ENCODE measurements at regions not wholly inside any gene's neighbourhood (a gene's known extent, or its start where the extent isn't known, plus 50 kb on each side); places are given as distances from the start of the nearest gene placed in this dataset.
A peak's percentile ranks its signal among the peaks of the same experiment; 100 is the strongest.

DNA sequence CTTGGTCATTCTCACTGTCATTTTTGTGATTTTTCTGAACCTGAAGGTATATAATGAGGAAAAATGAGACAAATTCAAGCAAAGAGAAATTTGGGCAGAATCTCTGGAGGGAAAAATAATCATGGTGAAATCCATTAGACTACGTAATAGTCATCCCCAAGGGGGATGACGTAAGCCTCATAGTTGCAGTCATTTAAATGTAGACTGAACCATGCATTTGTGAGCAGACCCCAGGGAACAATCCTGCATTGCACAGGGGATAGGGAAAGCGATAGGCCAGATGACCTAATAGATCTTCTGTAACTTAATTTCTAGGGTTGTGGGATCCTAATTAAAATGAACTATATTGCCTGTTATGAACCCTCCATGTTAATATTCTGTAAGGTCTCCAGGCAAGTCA is 167.4 kb upstream of the C1orf21 start:
- DNase-seq: no peak

DNA sequence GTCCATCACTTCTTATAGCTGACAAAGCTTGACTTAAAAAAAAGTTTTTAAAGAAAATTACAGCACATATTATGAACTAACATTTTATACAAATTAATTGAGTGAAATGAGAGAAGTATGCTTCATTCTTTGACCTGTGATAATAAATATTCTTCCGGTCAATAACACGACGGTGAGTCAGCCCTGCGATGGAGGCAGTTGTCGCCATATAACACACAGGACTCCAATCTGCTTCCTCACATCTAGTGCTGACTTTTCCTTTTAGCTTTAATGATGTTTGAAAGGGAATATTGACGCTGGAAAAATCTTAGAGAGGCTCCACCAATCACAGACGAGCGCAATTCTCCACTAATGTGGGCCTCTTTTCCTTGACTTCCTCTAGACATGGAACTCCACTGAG is 166.9 kb upstream of the C1orf21 start:
- peak; percentile 11 for DNase-seq

DNA sequence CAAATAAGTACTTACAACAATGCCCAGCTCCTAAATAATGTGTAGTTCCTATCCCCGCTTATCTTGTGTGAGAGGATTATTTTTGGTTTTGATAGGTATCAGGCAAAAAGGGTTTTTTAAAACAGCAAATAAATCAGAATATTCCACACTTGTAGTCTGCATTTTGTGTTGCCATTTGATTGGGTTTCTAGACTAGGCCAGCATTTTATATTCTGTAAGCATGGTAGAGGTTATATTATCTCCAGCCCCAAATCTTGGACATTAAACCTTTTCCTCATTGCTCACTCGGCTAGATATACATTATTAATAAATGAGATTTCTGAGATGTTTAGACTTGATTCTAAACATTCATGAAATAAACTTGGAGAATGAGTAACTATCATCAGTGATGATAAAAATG is 165.7 kb upstream of the C1orf21 start:
- no peak for DNase-seq

GRCh38 chr1:184222652-184223052 is 164.2 kb upstream of the C1orf21 start:
- peak; percentile 72 for DNase-seq

GRCh38 chr1:184223216-184223615 is 163.6 kb upstream of the C1orf21 start:
- DNase-seq: no peak

DNA sequence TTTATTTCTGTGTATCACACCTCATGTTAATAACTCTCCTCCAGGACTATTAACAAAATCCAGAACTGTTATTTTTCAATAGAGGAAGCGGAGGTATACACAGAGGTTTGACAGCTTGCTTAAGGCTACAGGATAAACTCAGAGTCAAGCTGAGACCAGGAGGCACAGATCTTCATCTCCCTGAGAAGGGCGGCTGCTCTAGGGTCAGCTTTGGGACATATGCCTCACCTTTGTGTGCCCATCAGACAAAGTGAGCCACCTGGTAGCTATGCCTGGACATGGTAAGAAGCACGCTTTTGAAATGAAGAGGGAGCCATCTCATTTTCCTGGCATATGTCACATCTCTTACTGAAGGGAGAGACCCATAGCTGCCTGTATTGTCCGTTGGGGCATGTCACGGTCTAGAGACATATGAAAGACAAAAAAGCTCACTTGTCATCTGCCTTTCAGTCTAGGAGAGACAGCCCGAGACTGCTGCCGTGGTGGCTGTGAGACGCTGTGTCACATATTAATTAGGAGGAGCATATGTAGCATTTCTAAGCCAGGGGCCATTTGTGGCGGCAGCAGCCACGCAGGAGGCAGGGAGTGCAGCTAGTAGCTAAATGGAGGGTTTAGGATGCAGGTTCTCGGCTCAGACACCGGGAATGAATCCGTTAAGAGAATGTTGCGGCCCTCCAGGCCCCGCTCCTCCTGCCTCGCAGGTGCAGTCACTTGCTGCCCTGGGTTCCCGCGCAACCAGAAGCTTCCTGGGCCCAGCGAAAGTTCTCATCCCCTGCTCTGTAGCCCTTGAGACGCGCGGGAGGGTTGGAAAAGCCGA is 161.3 kb upstream of the C1orf21 start:
- DNase-seq: no peak

- no peak for DNase-seq
Measured at GRCh38 chr1:184226100-184226487, 160.7 kb upstream of the C1orf21 start.

DNA sequence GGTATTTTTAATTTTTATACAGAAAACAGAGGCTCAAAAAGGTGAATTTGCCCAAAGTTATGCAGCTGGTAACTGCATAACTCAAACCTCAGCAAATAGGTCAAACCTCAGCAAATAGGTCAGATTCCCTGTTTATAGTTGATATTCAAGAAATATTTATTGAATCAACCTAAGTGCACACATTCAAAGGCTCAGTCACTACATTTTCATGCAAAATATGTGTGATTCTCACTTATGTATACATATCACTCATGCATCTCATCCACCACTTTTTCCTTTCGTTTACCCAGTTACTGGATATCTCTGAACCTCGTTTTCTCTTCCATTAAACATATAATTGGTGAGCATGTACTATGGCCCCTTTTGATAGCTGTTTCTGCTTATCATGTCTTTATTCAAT is 158.3 kb upstream of the C1orf21 start:
- no peak for DNase-seq

DNA sequence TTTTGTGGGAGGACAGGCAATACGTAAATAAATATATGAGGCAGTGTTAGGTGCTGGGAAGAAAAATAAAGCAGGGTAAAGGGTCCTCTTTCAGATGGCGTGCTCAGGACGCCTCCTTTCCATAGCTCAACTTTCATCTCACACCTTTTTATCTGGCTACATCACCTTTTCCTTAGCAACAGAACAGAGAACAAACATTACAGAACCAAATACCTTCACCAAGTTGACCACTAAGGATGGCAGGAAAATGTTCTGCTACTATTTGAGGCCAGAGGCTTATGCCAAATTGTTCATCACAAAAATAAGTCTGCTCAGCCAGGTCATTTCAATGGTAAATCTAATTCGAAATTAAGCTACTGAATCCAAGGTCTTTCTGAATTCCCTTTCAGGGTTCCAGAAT is 149.2 kb upstream of the C1orf21 start:
- no peak for DNase-seq

GRCh38 chr1:184241446-184241845 is 145.4 kb upstream of the C1orf21 start:
- no peak for DNase-seq

- peak; percentile 32 for DNase-seq
Measured at GRCh38 chr1:184242507-184242943, 144.3 kb upstream of the C1orf21 start.

- no peak for DNase-seq
Measured at GRCh38 chr1:184244962-184245361, 141.9 kb upstream of the C1orf21 start.

GRCh38 chr1:184247671-184248070 is 139.2 kb upstream of the C1orf21 start:
- no peak for DNase-seq

DNA sequence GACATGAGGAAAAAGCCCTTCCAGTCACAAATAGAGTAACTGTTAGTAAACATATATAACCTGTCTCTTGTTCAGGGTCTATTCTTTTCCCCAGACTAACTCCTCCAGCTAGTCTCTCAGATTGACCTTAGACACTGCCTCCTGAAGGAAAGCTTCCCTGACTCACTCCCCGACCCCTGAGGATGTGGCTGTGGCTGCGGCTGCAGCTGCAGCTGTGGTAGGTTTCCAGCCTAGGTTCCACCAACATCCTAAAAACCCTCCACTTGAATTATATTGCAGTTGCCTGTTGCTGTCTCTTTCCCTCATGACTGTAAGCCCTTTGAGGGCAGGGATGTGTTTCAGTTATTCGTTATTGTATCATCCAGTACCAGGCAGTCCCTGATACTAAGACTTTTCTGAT is 132.9 kb upstream of the C1orf21 start:
- no peak for DNase-seq

DNA sequence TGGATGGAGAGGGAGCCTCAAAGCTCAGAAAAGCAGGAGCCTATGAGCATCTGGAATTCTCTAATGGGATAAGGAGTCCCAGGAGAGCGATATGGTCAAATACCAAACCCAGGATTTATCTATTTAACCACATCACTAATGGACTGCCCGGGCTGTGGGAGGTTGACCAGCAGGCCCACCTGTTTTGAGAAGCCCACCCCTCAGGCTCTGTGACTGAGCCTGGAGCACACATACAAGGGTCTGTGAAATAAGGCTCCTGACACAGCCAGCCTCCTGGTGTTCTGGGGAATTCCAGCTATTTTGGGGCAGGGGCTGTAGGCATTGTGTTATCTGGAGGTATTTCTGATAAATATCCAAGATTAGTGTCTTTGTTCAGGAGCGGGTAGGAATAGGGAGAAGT is 132.0 kb upstream of the C1orf21 start:
- DNase-seq: no peak

DNA sequence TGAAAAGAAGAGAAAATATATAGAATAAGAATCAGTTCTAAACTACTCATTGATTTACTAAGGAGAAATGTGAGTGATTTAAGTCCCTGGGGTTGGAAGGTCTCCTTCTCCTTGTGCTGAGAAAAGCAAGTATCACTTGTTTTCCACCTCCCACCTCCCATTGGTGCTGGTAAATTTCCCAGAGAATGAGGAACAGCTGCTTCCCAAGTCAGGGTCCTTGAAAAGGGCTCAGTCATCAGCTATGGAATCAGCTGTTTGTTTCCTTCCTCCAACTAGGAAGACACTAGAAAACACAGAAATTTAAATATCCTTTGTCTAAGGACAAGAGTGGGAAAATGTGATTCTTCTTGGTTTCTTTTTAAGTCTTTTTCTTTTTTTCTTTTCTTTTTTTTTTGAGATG is 131.3 kb upstream of the C1orf21 start:
- peak; percentile 26 for DNase-seq

DNA sequence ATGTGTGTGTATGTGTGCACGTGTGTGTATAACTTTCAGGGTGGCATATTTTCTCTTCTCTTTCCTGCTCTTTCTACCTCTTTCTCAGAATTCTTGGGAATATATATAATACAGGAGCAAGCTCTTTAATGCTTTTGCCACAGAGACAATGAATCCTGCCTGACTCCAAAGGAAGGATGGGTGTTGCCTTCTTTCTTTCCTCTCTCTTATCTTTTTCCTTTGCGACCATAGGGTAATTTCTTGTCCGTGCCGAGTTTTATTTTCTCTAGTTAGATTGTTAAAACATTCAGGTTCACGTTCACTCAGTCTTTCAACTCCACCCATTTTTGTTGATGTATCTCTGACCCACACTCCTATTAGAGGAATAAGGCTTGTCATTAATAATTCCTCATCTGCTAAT is 129.0 kb upstream of the C1orf21 start:
- no peak for DNase-seq

DNA sequence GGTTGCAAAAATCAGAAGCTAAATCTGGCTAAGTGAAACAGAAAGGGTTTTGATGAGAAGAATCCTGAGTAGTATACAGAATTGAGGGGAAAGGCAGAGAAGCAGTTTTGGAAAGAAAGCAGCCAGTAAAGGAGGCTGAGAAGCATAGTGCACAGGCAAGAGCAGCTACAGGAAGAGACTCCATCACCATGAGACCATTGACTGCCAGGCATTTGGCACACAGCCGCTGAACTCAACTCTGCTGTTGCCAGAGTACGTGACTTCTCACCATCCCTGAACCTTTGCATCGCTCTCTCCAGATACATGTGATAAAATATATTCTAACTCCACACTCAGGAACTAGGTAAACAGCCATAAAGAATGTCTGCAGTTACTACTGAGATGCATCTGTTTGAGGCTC is 128.3 kb upstream of the C1orf21 start:
- DNase-seq: peak; percentile 7

DNA sequence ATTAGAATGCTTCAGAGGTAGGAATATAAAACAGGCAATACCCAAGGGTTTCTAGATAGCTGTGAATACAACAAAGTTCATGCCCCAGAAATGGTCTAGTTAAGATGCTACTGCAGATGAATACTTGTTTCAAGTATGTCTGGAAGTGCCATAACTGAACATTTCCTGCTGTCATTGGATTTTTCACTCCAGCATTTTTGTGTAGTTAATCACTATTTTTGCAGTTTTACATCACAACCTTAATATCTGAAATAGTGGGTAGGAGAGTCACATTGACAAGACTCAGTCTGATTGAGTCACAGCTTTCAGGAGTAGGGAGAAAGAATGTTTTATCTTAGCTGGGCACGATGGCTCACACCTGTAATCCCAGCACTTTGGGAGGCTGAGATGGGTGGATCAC is 126.4 kb upstream of the C1orf21 start:
- peak; percentile 8 for DNase-seq

GRCh38 chr1:184262109-184262508 is 124.7 kb upstream of the C1orf21 start:
- no peak for DNase-seq

DNA sequence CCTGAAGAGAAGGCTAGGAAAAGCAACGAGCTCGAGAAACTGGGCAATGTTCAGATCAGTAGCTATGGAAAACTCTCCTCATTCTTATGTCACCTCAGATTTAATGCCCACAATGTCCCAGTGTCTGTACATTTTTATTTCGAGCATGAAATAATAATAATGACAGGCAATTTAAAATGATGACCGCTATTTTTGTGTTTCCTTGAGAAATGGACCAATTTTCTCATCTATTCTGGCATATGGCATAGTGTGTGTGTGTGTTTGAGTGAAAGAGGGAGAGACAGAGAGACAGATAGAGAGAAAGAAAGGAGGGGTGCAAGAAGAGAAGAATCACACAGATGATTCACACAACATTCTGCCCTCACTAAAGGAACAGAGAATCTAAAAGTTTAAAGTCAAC is 119.1 kb upstream of the C1orf21 start:
- no peak for DNase-seq

GRCh38 chr1:184270556-184270955 is 116.3 kb upstream of the C1orf21 start:
- no peak for DNase-seq

- DNase-seq: no peak
Measured at GRCh38 chr1:184272175-184272866, 114.5 kb upstream of the C1orf21 start.

DNA sequence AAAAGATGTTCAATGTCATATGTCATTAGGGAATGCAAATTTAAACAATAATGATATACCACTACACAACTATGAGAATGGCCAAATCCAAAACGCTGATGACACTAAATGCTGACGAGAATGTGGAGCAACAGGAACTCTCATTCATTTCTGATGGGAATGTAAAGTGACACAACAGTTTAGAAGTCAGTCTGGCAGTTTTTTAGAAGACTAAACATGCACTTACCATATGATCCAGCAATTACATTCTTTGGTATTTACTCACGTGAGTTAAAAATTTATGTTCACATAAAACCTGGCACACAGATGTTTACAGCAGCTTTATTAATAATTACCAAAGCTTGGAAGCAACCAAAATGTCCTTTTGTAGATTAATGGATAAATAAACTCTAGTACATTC is 110.4 kb upstream of the C1orf21 start:
- DNase-seq: no peak
